ENCODE measurements at regions not wholly inside any gene's neighbourhood (a gene's known extent, or its start where the extent isn't known, plus 50 kb on each side); places are given as distances from the start of the nearest gene placed in this dataset.

DNA sequence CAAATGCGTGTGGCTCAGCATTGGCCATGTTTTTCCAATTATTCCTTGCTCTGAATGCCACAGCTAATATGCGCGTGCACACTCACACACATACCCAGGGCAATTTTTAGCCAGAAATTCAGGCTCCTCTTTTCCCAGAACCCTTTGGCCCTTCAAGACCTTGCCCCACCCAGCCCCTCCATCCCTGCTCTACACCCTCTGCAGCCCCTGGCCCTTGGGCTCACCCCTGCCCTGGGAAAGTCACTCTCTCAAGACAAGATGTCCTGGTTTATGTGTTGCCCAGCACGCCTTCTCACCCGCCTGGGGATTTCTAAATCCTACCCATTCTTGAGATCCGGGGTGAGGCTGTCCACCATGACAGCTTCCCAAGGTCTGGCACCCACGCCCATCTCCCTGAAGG is 319.7 kb downstream of the CYP26B1 start:
- DNase-seq: no peak

DNA sequence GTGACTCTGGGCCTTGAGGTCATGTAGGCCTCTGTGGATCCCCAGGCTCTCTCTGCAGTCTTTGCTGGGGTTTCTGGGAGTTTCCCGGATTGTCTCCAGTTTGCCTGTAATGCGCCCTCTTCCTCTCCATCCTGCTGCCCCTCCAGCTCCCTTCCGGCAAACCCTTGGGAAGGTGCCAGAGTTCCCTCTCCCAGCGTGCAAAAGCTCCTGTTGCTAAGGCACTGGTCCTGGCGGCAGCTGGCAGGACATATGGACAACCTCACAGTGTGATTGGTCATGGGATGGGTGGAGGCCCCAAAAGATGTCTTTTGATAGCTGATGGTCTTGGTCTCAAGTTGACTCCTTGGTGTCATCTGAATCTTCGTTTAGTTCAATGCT is 320.1 kb downstream of the CYP26B1 start:
- no peak for DNase-seq

GRCh38 chr2:71826826-71827523 is 320.7 kb downstream of the CYP26B1 start:
- no peak for DNase-seq

DNA sequence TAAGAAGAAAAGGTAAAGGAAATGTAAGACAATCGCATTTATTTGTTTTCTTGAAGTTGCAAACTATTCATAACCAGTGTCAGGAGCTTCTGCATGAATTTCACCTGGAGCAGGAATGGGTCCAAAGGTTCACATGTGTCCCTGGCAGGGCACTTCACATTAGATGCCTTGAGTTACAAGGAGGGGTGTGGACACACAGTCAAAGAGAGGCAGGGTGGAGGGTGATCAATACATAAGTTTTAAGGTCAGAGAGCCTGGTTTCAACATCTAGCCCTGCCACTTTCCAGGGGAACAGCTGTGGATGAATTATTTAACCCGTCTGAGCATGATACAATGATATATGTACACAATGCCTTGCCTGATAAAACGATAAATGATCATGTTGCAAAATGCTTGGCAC is 321.4 kb downstream of the CYP26B1 start:
- no peak for DNase-seq

- no peak for DNase-seq
Observed at GRCh38 chr2:71824436-71824835, 323.2 kb downstream of the CYP26B1 start.

- no peak for DNase-seq
Observed at GRCh38 chr2:71823526-71823925, 324.1 kb downstream of the CYP26B1 start.

- DNase-seq: no peak
Observed at GRCh38 chr2:71822463-71822862, 325.2 kb downstream of the CYP26B1 start.

DNA sequence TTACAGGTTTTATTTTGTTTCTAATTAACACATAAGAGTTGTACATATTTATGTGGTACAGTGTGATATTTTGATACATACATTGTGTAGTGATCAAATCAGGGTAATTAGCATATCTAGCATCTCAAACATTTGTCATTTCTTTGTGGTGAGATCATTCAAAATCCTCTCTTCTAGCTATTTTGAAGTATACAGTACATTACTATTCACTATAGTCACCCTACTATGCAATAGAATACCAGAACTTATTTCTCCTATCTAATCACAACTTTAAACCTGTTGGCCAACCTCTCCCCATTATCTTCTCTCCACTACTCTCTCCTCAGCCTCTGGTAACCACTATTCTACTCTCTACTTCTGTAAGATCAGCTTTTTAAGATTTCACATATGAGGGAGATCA is 325.8 kb downstream of the CYP26B1 start:
- DNase-seq: no peak

DNA sequence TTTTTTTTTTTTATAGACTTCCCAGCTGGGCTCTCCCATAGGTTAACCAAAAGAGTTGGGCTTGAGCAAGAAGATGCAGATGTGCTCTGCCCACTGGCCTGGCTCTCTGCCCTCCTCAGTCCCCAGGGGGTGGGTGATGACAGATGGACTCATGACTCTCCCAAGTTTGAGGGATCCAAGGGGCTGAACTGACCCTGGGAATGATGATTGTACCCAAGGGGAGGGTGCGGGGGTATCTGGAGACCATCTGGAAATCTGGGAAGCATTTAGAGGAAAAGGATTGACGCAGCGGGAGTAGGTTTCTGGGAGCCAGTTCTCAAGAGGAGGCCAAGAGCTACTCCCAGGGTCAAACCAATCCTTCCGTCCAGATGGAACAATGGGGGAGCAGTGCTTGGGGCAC is 330.8 kb downstream of the CYP26B1 start:
- DNase-seq: no peak

DNA sequence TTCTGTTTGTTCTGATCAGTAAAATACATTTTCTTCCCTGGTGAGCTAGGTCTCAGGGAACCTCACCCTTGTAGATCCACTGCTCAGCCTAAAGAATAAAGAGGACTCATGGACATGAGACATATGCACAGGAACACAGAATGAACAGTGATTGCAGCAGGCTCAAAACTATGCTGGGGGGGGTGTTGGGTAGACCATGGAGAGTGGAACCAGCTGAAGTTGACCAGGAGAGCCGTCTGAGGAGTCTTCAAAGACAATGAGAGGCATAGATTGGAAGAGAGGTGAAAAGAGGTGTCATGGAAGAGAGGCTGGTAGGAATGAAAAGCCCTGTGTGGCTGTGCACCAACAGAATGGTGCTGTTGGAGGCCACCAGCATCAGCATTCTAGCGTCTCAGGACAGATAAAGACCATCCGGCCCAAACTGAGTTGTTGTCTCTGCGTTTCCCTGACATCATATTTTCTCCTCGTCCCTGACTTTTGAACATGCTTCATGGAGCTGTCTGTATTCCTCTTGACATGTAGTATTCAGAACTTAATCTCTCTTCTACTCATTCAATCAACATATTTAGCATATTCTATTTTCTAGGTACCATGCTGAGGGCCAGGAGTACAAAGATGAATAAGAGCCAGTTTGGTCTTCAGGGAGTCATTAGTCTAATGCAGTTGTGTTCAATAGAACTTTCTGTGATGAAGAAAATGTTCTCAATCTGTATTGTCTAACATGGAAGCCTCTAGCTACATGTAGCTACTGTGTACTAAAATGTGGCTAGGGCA is 331.8 kb downstream of the CYP26B1 start:
- DNase-seq: no peak

DNA sequence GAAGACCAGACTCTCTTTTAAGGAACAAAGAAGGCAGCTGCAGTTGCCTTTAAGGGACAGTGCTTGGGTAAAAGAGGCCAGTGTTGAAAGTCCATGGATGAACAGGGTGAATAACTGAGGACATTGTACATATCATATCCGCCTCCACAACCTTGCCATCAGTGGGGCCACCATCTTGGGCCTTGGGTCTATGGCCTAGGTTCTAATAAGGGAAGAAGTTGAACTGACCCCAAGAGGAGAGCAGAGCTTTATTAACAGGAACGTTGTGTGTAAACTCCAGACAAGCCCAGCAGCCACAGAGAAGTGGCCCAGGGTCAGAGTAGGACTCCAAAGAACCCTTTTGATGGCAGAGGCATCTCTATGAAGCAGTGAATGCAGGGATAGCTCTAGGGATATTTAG is 332.8 kb downstream of the CYP26B1 start:
- DNase-seq: no peak

DNA sequence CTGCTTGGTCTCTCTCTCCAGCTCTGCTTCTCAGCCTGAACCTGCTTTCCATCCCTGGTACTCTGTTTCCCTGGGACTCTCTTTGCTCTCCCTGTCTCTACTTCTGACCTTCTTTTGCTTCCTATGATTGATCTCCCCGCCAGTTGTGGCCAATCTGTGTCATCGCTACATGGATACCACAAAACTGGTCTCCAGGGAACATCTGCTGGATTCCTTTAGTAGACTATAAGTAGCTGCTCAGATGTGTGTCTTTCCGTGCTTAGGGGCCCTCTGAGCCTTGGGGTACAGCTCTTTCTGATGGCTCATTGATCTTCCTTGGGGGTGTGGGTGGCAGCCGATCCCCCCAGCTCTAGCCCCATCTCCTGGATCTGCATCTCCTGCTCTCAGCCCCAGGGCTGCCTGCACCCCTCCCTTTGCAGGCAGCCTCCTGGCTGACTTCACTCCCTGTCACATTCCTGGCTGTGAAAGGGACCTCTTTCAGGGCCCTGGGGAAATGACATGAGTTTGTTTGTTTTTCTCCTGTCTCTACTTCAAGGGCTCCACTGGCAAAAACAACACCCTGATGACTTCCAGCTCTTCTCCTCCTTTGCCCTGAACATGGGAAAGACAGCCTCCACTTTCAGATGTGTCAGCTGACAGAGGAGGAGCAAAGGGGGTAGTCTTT is 333.7 kb downstream of the CYP26B1 start:
- no peak for DNase-seq

- DNase-seq: no peak
Observed at GRCh38 chr2:71813315-71813714, 334.3 kb downstream of the CYP26B1 start.

DNA sequence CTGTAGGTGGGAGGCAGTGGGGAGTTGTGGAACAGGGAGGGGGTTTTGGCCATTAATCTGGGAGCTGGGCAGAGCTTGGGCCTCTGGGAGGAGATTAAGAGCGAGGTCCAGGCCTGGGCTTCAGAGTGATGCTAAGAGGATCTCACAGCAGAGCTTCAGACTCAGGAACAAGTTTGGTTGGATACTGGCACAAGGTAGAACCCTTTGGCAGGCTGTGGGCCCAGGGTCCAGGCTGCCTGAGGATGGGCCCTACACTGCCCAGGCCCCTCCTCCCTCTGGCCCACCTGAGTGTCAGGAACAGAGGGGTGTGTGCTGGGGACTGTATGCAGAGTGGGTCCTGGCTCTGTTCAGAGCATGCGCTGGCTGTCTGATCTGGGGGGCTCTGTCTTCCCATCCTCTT is 334.9 kb downstream of the CYP26B1 start:
- no peak for DNase-seq

- DNase-seq: no peak
Observed at GRCh38 chr2:71811726-71812125, 335.9 kb downstream of the CYP26B1 start.

- DNase-seq: no peak
Observed at GRCh38 chr2:71811157-71811556, 336.5 kb downstream of the CYP26B1 start.

GRCh38 chr2:71807581-71808451 is 339.8 kb downstream of the CYP26B1 start:
- DNase-seq: no peak

DNA sequence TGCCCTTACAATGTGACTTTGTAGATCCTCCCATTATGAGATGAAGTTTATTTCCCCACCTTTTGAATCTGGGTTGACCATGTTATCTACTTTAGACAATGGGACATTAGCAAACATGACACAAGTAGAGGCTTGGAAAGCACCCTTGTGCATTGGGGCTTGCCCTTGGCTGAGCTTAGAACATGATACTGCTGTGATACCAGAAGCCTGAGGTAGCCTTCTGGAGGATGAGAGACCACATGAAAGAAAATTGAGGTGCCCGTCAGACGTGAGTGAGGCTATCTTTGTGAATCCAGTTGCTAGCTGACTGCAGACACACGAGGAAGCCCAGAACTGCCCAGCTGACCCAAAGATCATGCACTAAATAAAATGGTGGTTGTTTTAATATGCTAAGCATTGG is 341.2 kb downstream of the CYP26B1 start:
- DNase-seq: no peak

DNA sequence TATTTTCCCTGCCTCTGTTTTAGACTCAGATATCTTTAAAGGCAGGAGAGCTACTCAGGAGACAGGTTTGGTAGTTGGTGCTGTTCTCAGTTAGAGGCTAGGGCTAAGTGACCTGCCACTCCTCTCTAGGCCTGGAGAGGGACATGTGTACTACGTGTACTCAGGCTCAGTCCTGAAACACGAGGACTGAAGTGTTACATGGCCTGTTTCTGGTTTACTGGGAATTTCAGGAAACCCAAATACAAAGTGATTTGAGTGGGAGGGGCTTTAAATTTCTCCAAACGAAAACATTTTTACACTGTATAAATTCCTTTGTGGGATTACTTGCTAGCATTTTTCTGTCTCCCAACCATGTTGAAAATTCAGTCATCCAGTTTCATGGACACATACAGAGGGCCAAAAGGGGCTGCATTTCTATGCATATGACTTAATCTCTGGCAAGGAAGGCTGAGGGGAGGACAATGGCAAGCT is 343.3 kb downstream of the CYP26B1 start:
- DNase-seq: no peak

GRCh38 chr2:71803398-71803797 is 344.3 kb downstream of the CYP26B1 start:
- no peak for DNase-seq

DNA sequence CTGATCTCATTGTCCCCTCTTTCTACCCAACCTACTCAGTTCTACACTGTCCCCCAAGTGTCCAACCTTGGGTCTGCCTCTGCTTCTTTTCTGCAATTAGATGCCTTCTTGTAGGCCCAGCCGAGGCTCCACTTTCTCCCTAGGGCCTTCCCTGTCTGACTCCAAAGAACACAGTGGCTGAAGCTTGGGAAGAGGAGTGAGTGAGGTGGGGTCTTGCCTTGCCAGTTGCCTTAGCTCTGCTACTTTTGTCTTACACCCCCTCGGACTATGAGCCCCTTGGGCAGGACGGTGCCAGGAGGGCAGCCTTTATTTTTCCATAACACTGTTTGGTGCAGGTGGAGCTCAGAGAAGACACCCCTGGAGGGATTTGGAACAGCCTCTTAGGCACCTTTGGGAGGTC is 345.1 kb downstream of the CYP26B1 start:
- no peak for DNase-seq

DNA sequence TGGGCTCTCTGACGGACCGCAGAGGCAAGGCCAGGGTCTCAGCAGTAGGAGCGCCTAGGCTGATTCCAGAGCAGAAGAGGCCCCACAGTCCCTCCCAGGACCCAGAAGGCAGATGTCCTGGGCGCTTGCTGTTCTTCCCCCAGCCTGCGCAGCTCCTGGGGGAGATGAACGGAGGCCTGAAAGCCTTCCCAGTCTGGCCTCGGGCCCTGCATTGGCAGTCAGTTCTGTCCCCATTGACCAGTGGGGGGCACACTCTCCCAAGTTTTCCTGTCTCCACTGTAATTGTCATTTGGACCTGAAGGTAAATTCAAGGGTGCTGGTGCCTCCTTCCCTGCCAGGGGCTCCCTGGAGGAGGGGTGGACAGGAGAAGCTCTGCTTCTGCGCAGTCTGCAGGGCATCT is 345.7 kb downstream of the CYP26B1 start:
- DNase-seq: no peak

- no peak for DNase-seq
Observed at GRCh38 chr2:71801556-71801955, 346.1 kb downstream of the CYP26B1 start.
